ENCODE measurements at regions not wholly inside any gene's neighbourhood (a gene's known extent, or its start where the extent isn't known, plus 50 kb on each side); places are given as distances from the start of the nearest gene placed in this dataset.
"Not testable (repeated sequence)": the region's sequence is repeated elsewhere in the genome, so short reads cannot be mapped to it uniquely, and the experiment has no call there.

DNA sequence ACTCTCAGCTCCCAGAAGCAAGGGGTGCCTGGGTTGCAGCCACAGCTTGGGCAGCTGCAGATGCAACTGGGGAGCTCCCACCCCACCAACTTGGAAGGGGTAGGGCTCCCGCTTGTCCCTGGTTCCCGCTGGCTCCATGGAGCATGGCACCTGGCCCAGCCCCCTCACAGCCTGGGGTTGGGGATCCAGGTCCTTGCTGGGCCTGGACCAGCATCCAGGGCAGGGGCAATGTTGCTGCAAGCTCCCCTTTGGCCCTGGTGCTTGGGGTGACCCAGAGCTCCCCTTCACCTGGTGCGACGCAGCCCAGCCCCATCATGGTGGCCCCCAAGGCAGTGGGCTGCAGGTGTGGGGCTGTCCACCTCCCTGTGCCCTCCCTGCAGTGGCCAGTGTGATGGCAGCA lies 99.6 kb upstream of the FRMD4B start:
- H3K9me3 ChIP-seq (ENCODE audit: insufficient read depth, low read length): no peaks in the 10 kb centered on the region
- H3K9ac ChIP-seq (ENCODE audit: low read length): no peak overlapping the region
- H3K27ac ChIP-seq (ENCODE audit: low read length): no peak overlapping the region
- no peak overlapping the region for H3K4me3 ChIP-seq (ENCODE audit: low read length)
- no peaks in the 10 kb centered on the region for H3K79me2 ChIP-seq (ENCODE audit: low read length)
- no peak overlapping the region for H3K4me2 ChIP-seq (ENCODE audit: low read length)
- no peaks in the 10 kb centered on the region for H3K4me1 ChIP-seq (ENCODE audit: low read length)
- H3K36me3 ChIP-seq (replicated peaks; ENCODE audit: low read depth, low read length): no peaks in the 10 kb centered on the region
- TF ChIP-seq EZH2phosphoT487 (IDR thresholded peaks at IDR 0.05; ENCODE audit: low read depth): no peak
- TF ChIP-seq, protein P1, sequence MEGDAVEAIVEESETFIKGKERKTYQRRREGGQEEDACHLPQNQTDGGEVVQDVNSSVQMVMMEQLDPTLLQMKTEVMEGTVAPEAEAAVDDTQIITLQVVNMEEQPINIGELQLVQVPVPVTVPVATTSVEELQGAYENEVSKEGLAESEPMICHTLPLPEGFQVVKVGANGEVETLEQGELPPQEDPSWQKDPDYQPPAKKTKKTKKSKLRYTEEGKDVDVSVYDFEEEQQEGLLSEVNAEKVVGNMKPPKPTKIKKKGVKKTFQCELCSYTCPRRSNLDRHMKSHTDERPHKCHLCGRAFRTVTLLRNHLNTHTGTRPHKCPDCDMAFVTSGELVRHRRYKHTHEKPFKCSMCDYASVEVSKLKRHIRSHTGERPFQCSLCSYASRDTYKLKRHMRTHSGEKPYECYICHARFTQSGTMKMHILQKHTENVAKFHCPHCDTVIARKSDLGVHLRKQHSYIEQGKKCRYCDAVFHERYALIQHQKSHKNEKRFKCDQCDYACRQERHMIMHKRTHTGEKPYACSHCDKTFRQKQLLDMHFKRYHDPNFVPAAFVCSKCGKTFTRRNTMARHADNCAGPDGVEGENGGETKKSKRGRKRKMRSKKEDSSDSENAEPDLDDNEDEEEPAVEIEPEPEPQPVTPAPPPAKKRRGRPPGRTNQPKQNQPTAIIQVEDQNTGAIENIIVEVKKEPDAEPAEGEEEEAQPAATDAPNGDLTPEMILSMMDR (IDR thresholded peaks at IDR 0.05; ENCODE audit: low read depth, low read length): no peak
- no peak overlapping the region for H2AFZ ChIP-seq (ENCODE audit: low read depth, low read length)
- peaks cover 6% of the 10 kb centered on the region; the same call in 1 of the 2 replicates for H3K27me3 ChIP-seq (ENCODE audit: low read depth, low read length)
- H4K20me1 ChIP-seq (ENCODE audit: insufficient read depth, low read length): no peaks in the 10 kb centered on the region

DNA sequence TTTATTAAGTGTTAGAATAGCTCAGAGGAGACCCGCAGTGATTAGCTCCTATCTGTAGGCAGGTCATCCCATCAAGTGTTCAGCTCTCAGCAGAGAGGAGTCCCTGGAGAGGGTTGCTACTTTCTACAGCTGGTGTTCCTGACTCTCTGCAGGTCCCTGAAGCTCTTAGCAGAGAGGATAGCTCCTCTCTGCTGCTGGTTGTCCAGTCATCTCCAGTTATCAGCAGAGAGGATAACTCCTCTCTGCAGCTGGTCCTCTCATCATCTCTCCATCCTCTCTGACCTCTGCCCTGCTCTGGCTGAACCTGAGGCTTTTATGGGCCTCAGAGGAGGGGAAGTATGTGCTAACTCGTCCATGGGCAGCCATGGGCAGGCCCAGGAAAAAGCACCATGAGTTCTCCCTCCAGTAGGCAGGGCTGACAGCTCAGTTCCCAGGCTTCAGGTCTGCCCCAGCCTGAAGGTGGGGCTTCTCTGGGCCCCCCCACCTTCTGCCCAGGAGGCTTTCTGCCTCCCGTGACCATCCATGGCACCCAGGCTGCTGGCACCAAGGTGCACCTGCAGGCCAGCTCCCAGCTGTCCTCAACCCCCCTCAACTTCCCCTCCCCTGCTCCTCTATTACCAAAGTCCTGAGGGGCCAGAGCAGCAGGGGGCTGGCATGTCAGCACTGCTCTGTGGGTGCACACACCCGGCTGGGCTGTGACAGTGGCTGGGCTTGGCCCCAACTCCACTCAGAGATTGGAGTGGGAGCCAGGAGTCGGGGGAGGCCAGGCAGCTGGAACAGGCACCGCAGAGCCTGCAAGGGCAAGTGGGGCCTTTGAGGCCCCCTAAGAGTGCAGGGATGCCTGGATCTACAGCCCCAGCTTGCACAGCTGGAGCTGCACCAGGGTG lies 98.9 kb upstream of the FRMD4B start:
- no peaks in the 10 kb centered on the region for H3K36me3 ChIP-seq (replicated peaks; ENCODE audit: low read depth, low read length)
- TF ChIP-seq, protein P1 (IDR thresholded peaks at IDR 0.05; ENCODE audit: low read depth, low read length): no peak
- H3K9ac ChIP-seq (ENCODE audit: low read length): no peak overlapping the region
- no peak overlapping the region for H3K27ac ChIP-seq (ENCODE audit: low read length)
- no peak overlapping the region for H3K4me2 ChIP-seq (ENCODE audit: low read length)
- H3K4me3 ChIP-seq (ENCODE audit: low read length): no peak overlapping the region
- peaks cover 6% of the 10 kb centered on the region; the same call in 1 of the 2 replicates for H3K27me3 ChIP-seq (ENCODE audit: low read depth, low read length)
- H3K79me2 ChIP-seq (ENCODE audit: low read length): no peaks in the 10 kb centered on the region
- no peak overlapping the region for H2AFZ ChIP-seq (ENCODE audit: low read depth, low read length)
- H3K9me3 ChIP-seq (ENCODE audit: insufficient read depth, low read length): no peaks in the 10 kb centered on the region
- no peaks in the 10 kb centered on the region for H4K20me1 ChIP-seq (ENCODE audit: insufficient read depth, low read length)
- no peaks in the 10 kb centered on the region for H3K4me1 ChIP-seq (ENCODE audit: low read length)

DNA sequence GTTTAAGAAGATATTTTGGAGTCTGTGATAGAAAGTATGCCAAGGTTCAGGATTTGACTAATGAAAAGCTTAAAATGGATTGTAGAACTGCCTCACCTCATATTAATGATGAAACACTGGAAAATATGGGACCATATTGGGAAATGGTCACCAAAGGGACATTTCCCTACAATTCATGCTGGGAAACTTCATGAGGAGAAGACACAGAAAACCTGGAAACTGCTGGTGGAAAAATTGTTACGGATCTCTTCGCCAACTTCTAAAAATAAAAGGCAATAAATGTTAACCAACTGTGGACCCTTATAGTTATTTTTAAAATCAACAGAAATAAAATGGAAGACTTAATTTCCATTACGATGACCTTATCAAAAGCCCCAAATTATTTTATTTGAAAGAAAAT lies 97.6 kb upstream of the FRMD4B start:
- no peaks in the 10 kb centered on the region for H3K9me3 ChIP-seq (ENCODE audit: insufficient read depth, low read length)
- no peak overlapping the region for H2AFZ ChIP-seq (ENCODE audit: low read depth, low read length)
- H3K4me2 ChIP-seq (ENCODE audit: low read length): no peak overlapping the region
- no peaks in the 10 kb centered on the region for H4K20me1 ChIP-seq (ENCODE audit: insufficient read depth, low read length)
- H3K27ac ChIP-seq (ENCODE audit: low read length): no peak overlapping the region
- no peaks in the 10 kb centered on the region for H3K4me1 ChIP-seq (ENCODE audit: low read length)
- peaks cover 6% of the 10 kb centered on the region; the same call in 1 of the 2 replicates for H3K27me3 ChIP-seq (ENCODE audit: low read depth, low read length)
- H3K79me2 ChIP-seq (ENCODE audit: low read length): no peaks in the 10 kb centered on the region
- H3K4me3 ChIP-seq (ENCODE audit: low read length): no peak overlapping the region
- TF ChIP-seq, protein P1 (IDR thresholded peaks at IDR 0.05; ENCODE audit: low read depth, low read length): no peak
- no peak for TF ChIP-seq EZH2phosphoT487 (IDR thresholded peaks at IDR 0.05; ENCODE audit: low read depth)
- no peaks in the 10 kb centered on the region for H3K36me3 ChIP-seq (replicated peaks; ENCODE audit: low read depth, low read length)
- no peak overlapping the region for H3K9ac ChIP-seq (ENCODE audit: low read length)

DNA sequence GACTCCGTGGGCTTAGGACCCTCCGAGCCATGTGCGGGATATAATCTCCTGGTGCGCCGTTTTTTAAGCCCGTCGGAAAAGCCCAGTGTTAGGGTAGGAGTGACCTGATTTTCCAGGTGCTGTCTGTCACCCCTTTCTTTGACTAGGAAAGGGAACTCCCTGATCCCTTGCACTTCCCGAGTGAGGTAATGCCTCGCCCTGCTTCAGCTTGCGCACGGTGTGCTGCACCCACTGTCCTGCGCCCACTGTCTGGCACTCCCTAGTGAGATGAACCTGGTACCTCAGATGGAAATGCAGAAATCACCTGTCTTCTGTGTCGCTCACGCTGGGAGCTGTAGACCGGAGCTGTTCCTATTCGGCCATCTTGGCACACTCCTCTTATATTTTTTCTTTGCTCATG lies 95.1 kb upstream of the FRMD4B start:
- not testable (repeated sequence) for H3K4me2 ChIP-seq (ENCODE audit: low read length); H3K4me1 ChIP-seq (ENCODE audit: low read length); H2AFZ ChIP-seq (ENCODE audit: low read depth, low read length); H3K4me3 ChIP-seq (ENCODE audit: low read length); H3K36me3 ChIP-seq (replicated peaks; ENCODE audit: low read depth, low read length); H3K27ac ChIP-seq (ENCODE audit: low read length); H3K9me3 ChIP-seq (ENCODE audit: insufficient read depth, low read length); H4K20me1 ChIP-seq (ENCODE audit: insufficient read depth, low read length); H3K27me3 ChIP-seq (ENCODE audit: low read depth, low read length); H3K9ac ChIP-seq (ENCODE audit: low read length); H3K79me2 ChIP-seq (ENCODE audit: low read length)

All from OCI-LY3 (cell line).